ENCODE measurements at regions not wholly inside any gene's neighbourhood (a gene's known extent, or its start where the extent isn't known, plus 50 kb on each side); places are given as distances from the start of the nearest gene placed in this dataset.
A peak's percentile ranks its signal among the peaks of the same experiment; 100 is the strongest.

DNA sequence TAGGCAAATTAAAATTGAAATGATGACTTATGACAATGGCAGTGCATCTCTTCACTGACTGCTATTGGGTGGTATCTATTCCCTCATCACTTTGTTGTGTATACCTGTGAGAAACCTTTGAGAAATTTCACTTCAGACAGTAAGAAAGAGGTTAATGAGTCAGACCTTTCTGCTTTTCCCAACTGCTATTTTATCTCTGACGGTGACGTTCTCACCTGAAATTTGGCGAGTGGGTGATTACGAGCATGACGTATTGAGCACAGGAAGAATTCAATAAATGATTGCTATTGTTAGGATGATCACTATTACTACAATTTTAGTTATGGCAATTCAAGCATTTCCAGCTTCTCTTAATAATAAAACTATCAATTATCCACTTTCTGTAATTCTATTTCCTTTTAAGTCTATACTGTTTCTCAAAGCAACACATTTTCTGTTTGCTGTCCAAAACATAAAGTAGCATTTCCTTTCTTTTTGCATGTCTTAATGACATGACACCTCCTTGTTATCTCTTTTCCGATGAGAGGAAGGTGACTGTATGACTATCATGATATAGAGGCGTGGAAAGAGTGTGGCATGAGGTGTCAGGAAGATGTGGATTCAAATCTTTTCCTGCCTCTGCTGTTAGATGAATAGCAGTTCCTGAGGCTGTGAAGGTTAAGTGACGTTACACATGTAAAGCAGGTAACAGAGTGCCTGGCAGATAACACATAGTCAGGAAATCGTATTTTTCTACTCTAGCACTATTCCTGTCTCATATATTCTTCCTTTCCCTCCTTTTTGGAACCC lies 504.9 kb upstream of the SEMA6D start:
- DNase-seq = no peak

DNA sequence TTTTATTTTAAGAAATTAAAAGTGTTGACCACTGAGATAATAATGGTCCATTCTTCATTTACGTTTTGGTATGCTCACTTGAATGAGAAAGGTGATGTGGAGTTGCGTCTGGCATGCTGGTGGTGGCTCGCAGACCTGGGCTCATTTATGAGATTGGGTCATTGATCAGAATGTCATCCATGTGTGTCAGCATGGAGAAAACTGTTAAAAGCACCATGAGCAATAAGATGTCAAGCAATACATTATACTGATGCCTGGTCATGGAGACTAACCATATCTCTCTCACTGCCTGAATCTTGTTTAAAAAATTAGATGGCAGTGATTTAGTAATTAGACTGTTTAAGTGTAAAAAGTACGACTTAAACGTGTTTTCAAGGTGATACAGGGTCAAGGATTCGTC lies 503.4 kb upstream of the SEMA6D start:
- DNase-seq = no peak

DNA sequence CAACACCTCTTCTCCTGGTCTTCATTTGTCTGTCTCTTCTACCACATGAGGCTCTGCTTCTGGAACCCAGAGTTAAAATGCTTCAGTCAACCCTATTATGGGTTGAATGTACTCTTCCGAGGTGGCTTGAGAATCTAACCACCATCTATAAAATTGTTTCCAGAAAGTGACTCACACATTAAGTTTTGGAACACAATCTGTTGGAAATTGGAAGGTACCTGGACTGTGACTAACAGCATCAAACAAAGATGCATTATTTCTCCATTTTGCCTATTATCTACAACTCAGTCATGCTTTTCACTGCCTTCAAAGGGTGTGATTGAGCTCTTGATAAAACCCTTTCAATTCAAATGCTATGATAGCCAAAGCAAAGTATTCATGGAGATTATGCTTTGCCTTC lies 499.0 kb upstream of the SEMA6D start:
- no peak for DNase-seq

DNA sequence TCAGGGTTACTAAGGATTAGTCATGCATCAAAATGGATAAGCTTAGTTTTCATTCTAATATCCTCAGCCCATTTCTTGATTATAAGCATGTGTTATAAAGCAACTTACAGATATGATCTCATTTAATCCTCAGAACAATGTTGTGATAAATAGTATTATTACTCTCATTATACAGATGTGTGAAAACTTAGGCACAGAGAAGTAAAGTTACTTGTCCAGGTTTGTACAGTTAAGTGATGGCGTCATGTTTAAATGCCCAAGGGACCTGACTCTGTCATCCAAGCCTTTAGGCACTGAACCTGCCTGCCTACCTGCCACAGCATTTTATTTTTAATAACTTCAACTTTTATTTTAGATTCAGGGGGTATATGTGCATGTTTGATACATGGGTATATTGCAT lies 472.9 kb upstream of the SEMA6D start:
- DNase-seq = no peak

DNA sequence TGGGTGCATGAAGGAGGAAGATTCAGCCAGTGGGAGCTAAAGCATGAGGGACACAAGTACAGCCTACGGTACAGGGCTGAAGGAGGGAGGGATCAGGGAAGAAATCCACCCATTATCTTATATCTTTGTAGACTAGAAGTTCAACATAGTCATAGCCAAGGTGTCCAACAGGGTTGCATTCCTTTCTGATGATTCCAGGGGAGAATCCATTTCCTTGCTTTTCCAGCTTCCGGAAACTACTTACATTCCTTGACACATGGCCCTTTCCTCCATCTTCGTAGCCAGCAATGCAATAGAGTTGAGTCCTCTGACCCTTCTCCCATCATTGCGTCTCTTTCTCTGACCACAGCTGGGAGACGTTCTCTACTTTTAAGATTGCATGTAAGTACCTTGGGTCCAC lies 471.0 kb upstream of the SEMA6D start:
- DNase-seq = no peak

DNA sequence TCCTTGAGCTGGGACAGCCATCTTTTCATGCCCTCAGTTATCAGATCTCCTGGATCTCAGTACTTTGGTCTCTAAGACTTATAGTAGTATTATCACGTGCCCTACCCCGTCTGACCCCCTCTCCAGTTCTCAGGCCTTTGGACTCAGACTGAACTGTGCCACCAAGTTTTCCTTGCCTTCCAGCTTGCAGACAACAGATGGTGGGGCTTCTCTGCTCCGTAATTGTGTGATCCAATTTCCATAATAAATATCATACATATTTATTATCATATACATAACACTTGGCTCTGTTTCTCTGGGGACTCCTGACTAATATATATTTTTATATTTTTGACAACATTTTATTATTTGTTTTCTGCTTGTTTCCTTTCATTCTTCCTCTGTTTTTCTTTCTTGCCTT lies 458.8 kb upstream of the SEMA6D start:
- DNase-seq = no peak

DNA sequence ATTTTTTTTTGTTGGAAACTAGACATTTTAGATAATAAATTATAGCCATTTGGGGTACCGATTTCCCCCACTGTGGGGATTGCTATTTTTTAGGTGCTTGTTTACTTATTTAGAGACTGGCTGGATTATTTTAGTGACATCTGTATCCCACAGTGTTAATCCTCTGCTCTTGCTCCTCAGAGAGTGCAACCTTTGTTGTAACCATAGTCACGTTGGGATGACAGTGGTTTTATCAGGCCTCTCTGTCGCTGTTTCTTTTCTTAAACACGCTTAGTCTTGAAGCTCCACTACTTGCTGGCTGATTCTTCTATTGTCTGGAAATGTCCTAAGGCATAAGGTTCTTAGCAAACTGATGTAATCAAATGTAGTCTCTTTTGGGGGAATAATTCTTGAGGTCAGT lies 451.6 kb upstream of the SEMA6D start:
- no peak for DNase-seq

DNA sequence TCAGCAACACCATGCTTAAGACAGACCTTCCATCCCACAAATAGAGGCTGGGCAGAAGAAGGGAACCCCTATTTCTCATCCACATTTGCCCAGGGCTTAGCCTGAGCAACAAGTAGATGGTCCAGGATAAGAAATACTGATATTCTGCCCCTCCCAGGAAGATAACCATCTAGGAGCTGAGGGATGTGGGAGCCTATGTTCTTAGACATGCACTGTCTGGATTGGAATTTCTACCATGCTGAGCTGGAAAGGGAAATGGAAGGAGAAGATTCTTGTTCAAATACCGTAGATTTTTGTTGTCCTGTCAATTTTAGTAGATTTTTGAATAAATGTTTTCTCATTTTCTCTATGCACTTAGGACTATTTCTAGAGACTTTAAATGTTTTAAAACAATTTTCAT lies 450.7 kb upstream of the SEMA6D start:
- DNase-seq = no peak

DNA sequence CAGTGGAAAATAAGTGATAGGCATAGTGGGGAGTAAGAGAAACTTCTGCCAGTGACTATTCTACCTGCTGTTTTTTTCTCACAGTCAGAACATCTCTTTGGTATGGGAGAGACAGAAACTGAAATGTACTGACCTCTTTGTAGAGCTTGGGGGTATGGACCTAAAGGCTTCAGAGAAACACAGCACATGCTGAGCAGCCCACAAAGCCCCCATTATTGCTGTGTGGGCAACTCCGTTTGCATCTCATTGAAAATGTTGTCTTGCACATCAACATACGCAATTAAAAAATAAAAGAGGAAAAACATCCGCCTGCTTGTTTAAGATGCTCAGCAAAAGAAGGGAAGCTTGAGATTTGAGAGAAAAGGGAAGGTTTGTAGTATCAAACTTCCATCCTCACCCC lies 443.4 kb upstream of the SEMA6D start:
- DNase-seq = no peak

DNA sequence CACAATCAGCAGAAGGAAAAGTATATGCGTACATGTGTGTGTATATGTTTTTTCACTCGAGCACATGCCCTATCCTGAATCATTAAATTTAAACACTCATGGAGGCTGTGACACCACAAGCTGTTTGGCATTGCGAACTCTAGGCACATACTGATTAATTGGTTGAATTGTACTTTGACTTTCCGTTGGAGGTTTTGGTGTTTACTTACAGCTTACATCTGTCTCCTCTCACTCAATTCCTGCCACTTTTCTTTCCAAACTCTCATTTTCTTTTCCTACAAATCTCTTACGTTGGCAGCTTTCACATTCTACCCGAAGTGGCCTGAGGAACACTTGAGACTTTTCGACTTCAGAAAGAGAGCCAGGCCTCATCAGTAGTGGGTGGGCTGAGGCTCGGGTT lies 434.1 kb upstream of the SEMA6D start:
- peak; percentile 78 to 83 for DNase-seq

DNA sequence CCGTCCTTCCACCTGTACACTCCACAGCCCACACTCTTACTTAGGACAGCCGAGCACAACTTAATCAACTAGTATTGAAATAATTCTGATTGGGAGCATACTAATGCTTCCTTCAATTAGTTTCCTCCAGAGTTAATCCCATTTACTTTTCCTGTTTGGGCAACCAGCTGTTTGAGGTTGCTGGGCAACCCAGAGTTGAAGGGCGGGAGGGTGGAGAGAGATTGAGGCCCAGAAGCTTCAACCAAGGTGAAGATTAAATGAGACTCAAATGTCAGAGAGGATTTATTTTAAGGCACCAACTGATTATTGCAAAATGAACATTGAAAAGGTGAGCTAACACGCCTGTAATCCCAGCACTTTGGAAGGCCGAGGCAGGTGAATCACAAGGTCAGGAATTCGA lies 428.5 kb upstream of the SEMA6D start:
- no peak for DNase-seq

DNA sequence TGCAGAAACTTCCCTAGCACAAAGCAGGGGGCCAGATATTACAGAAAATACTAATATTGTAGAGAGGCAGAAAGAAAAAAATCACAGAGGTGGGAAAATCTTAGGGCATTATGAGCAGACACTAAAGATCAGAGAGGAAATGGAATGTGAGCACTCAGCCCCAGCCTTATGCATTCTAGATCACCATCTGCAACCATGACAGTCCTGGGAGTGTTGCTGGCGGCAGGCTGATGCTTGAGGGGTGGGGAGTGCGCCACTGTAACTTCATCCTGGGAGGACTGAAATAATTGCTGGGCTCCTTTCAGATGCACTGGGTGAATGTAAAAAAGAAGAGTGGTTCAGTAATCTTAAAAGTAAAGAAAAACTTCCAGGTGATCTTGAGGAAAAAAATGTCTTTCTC lies 427.6 kb upstream of the SEMA6D start:
- no peak for DNase-seq

DNA sequence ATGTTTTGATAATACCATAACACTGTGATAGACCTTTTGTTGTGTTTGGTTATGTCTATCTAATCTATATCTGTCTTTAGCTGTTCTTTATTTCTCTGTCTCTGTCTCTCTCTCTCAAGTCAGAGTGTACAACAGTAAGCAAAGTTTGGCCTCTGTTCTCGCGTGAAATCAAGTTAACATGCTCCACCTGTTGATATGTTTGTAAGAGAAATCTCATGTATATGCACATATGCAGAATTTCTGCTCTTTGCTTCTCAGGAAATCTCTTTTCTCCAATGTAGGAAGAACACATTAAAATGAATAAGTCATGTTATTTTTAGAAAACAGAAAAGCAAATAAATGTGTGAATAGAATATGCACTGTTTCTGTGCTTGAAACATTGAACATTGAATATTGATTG lies 425.5 kb upstream of the SEMA6D start:
- DNase-seq = no peak

DNA sequence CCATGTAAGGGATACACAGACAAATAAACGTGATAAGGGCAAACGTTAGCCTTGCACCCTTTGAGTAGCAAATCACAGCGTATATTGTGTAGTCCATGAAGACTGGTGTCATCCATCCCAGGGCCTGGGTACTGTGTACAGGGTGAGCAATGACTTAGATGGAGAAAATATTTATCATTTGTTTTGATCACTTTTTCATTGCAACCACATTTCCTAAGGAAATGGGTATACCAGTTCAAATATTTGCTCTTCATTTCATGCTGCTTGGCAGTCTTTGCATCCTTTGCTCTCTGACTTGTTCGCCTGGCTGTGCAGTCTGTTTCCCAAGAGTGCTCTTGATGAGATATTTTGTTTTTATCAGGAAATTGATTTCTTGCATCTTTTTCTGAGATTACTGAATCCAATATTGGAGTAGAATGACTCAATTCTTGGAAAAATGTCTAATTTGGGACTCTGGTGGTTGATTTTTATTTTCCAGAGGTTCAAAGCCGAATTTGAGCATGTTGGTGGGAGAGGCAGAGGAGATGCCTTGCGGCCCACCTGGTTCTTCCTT lies 424.6 kb upstream of the SEMA6D start:
- no peak for DNase-seq

DNA sequence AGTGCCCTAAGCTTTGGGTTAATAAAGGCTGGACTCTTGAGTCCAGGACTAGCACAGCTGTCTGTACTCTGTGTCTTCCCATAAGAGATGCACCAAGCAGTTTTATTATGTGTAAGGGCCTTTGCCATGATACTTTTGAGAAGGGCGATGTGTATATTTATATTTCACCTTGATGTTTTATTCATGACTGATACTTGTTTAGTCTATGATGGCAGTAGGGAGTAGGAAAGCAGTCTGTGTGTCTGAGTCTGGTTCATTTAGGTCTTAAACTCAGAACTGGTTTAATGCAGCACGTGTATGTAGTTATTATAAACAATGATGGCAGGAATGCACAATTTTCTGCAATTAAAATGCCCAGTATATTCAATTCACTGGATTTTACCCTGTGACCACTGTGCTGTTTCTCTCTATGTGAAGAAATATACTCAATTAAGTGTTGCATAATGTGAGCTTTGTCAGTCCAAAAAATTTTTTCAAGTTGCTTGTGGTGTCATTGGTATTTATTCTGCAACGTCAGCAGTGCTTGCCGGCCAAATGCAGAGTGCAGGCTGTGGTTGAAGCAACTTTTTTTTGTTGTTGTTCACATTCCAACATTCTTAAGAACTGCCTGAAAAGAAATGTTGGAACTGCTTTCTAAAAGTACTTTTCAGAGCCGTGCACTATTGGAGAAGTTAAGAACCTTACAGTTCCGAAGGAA lies 423.7 kb upstream of the SEMA6D start:
- DNase-seq = peak; percentile 88 to 92

DNA sequence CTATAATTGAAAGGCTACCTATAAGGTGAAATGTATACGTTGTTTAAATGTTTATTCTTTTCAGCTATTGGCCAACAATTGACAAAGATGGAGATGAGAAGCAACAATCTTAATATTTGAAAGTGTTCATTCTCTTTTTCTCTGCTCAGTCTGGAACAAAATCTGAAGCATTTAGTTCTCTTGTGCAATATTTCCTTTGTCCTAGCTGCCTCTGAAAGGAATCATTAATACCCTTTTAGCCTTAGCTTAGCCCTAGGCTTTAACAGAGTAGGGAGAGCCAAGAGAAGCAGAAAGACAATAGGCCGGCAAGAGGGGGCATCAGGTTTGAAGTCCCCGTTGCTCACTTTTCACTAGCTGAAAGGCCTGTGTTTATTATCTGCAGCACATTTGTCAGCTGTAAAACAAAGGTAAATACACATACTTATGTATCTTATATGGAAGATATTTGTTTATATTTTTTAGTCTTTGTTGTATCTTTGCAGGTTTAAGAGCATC lies 422.5 kb upstream of the SEMA6D start:
- no peak for DNase-seq

DNA sequence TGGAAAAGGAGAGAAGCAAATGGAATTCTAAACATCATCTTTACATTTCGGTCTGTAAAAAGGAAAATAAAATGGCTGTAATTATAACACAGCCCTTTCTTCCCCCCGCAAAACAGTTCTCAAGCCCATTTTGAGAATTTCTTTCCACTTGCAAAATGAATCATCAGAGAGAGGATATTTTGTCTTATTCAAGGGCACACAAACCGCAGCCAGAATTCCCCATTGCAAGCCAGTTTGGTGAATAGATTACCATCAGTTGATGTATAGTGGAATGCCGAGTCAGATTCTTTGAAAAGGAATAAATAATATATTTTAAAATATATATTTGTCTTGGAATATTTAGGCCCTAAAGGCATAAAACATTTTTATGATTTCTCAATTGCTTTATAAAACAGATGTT lies 420.4 kb upstream of the SEMA6D start:
- no peak for DNase-seq

DNA sequence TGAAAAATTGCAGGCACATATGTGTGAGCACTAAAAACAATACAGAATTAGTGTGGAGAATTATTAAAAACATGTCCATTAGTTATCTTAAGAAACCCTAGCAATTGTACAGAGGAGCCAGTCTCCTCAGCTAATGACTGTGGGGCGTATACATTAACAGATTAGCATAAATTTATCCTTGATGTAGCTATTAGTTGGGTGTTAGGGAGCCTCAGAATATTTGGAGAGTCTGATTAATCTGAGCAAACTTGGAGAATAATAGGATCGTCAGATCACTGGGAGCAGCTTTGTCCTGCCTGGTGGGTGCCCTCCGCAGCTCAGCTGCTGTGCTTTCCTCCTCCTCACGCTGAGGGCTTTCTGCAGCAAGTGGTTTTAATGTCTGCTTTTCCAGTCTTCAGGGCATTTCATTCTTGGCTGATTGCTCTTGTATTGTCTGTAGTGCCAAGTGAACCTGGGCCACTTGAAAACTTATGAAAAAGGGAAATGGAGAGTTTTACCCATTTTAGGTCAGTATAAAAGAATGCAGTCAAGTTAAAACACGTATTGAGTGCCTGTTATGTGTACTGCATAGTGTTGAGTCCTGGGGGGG lies 417.4 kb upstream of the SEMA6D start:
- DNase-seq = no peak

DNA sequence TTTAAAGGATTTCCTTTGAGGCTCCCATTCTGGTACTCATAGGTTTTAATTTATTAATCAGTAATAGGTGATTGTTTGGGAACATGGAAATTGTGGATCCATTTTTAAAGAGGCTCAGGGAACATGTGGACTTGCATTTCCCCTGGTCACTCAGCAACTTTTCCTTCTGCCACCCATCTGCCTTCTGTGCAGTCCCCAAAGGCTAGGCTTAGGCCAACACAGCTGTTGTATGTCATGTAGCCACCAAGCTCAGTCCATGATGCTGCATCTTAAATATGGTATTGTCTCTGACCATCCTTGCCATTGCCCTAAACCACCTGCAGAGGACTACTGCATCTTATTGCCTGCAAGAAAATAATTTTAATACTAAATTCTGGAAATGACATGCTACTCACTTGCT lies 416.7 kb upstream of the SEMA6D start:
- no peak for DNase-seq

DNA sequence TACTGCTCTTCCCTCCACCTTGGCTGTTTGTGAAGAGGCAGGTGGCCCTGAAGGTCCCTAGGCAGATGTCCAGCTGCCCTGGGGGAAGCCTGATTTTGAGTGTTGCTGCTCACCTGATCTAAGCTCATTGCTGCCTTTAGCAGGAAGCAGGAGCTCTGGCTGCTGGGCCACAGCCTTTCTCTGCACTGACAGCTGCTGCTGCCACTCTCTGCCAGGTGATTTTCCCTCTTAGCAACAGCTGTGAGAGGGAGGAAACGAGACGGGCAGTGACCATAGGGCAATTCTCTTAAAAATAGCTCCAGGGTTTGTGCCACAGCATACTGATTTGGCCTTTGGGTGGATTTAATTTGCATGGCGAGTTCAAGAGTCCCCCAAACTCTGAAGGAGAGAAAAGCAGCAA lies 415.8 kb upstream of the SEMA6D start:
- no peak for DNase-seq

DNA sequence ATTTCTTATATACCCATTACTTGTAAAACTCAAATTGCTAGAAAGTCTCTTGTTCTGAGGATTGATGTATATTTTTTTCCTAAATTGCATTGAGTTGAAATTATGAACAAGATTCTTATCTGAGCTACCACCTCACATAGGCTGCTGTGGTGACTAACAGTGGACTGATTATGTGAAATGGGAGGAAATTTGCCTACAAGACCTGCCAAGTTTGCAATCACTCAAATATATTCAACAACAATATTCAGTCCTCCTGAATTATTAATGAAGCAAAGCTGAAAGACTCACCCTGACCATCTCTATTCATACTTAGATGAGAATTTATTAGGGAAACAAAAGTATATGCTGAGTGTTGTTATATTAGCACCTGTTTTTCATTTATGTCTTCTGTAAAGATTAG lies 412.6 kb upstream of the SEMA6D start:
- DNase-seq = no peak

DNA sequence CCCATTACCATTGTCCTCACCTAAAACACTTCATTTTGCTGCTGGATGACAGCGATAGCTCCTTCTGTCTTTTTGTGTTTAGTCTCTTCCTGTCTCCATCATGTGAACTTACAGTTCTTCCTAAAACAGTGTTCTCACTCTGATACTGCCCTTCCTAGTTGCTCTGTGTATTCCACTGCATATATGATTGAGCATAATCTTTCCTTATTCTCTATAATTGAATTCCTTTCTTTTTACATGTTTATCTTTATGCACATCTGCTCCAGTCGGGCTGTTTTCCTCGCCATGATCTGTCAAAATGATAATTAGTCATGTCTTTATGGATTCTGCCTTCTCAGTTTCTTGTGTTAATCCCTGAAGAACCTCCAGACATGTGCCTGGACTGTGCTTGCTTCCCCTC lies 405.1 kb upstream of the SEMA6D start:
- DNase-seq = no peak

All from right lung (tissue), 2 donors.